KMS-11 (cell line): ENCODE measurements at regions not wholly inside any gene's neighbourhood (a gene's known extent, or its start where the extent isn't known, plus 50 kb on each side); places are given as distances from the start of the nearest gene placed in this dataset.
"Not testable (repeated sequence)": the region's sequence is repeated elsewhere in the genome, so short reads cannot be mapped to it uniquely, and the experiment has no call there.

Source experiments
- H2AFZ ChIP-seq: fragments of 200-600 bp; sonication (generic); 2 replicates; pipeline ENCODE4 v1.6.1; 2016; ENCODE audit warnings: antibody characterized with exemption, mixed run types, low read depth
- H3K27ac ChIP-seq: fragments of 200-600 bp; sonication (generic); 2 replicates; pipeline ENCODE4 v1.6.1; 2016; ENCODE audit warnings: mild to moderate bottlenecking, mixed run types
- H3K27me3 ChIP-seq: fragments of 200-600 bp; sonication (generic); 2 replicates; pipeline ENCODE4 v1.6.1; 2017; ENCODE audit warnings: mild to moderate bottlenecking, low read depth, mixed run types, moderate library complexity; ENCODE audit not compliant: insufficient read depth
- H3K36me3 ChIP-seq: fragments of 200-600 bp; sonication (generic); 2 replicates; pipeline ENCODE4 v1.6.1; 2017; ENCODE audit warnings: mild to moderate bottlenecking, mixed run types; ENCODE audit not compliant: insufficient read depth
- H3K4me1 ChIP-seq: fragments of 200-600 bp; sonication (generic); 2 replicates; pipeline ENCODE4 v1.6.1; 2016; ENCODE audit warnings: mild to moderate bottlenecking, low read depth, mixed run types; ENCODE audit not compliant: poor library complexity, severe bottlenecking
- H3K4me2 ChIP-seq: fragments of 200-600 bp; sonication (generic); 2 replicates; pipeline ENCODE4 v1.7.0; 2016; ENCODE audit warnings: mild to moderate bottlenecking, mixed run types
- H3K4me3 ChIP-seq: fragments of 200-600 bp; sonication (generic); IDR thresholded peaks from 2 replicates; pipeline ENCODE4 v1.6.1; 2017; ENCODE audit warnings: low read depth, low read length, mixed read lengths; ENCODE audit not compliant: insufficient read depth
- H3K79me2 ChIP-seq: fragments of 200-600 bp; sonication (generic); 2 replicates; pipeline ENCODE4 v1.6.1; 2016; ENCODE audit warnings: low read depth, mixed run types; ENCODE audit not compliant: insufficient read depth
- H3K9ac ChIP-seq: fragments of 200-600 bp; sonication (generic); 2 replicates; pipeline ENCODE4 v1.6.1; 2016; ENCODE audit warnings: mild to moderate bottlenecking, mixed run types
- H4K20me1 ChIP-seq: fragments of 200-600 bp; sonication (generic); 2 replicates; pipeline ENCODE4 v1.6.1; 2016; ENCODE audit warnings: mild to moderate bottlenecking, mixed run types; ENCODE audit not compliant: insufficient read depth
- CTCF ChIP-seq: fragments of 200-600 bp; sonication (generic); conservative IDR thresholded peaks from 2 replicates; pipeline ENCODE4 v1.6.1; 2017; ENCODE audit warnings: low read depth, mild to moderate bottlenecking, antibody characterized with exemption, low read length, moderate library complexity, mixed read lengths

- H3K79me2 ChIP-seq: no peaks in the 10 kb centered on the region
- H3K4me3 ChIP-seq: no peak overlapping the region
- H2AFZ ChIP-seq: no peak overlapping the region
- H3K27me3 ChIP-seq: peaks cover 30% of the 10 kb centered on the region; the same call in 1 of the 2 replicates
- no peak overlapping the region for H3K4me2 ChIP-seq
- no peak overlapping the region for H3K27ac ChIP-seq
- H3K36me3 ChIP-seq: no peaks in the 10 kb centered on the region
- no peak overlapping the region for H3K9ac ChIP-seq
- no peak for TF ChIP-seq CTCF
- H4K20me1 ChIP-seq: no peaks in the 10 kb centered on the region
- no peaks in the 10 kb centered on the region for H3K4me1 ChIP-seq
These were observed 204.7 kb upstream of the SULF2 start for GRCh38 chr20:47989957-47990356.

- no peak overlapping the region for H3K27ac ChIP-seq
- no peaks in the 10 kb centered on the region for H3K4me1 ChIP-seq
- H3K27me3 ChIP-seq: peaks cover 39% of the 10 kb centered on the region; the same call in 1 of the 2 replicates
- no peaks in the 10 kb centered on the region for H3K79me2 ChIP-seq
- H4K20me1 ChIP-seq: no peaks in the 10 kb centered on the region
- no peaks in the 10 kb centered on the region for H3K36me3 ChIP-seq
- TF ChIP-seq CTCF: no peak
- H3K9ac ChIP-seq: no peak overlapping the region
- H2AFZ ChIP-seq: no peak overlapping the region
- H3K4me2 ChIP-seq: no peak overlapping the region
- H3K4me3 ChIP-seq: no peak overlapping the region
These were observed 203.4 kb upstream of the SULF2 start for GRCh38 chr20:47988676-47989075.

- Histone ChIP-seq H3K4me1 (no peaks in the 10 kb centered on the region), H3K4me2 (no peak overlapping the region), H3K4me3 (no peak overlapping the region), H3K9ac (no peak overlapping the region), H3K27me3 (peaks cover 44% of the 10 kb centered on the region; the same call in 1 of the 2 replicates), H2AFZ (no peak overlapping the region), H3K27ac (no peak overlapping the region), H3K36me3 (no peaks in the 10 kb centered on the region), H4K20me1 (no peaks in the 10 kb centered on the region), H3K79me2 (no peaks in the 10 kb centered on the region)
- TF ChIP-seq CTCF: no peak
These were observed 200.0 kb upstream of the SULF2 start for GRCh38 chr20:47985092-47985850.

- H2AFZ ChIP-seq: no peak overlapping the region
- no peak overlapping the region for H3K9ac ChIP-seq
- H3K27me3 ChIP-seq: peaks cover 47% of the 10 kb centered on the region; the same call in 1 of the 2 replicates
- H3K4me2 ChIP-seq: no peak overlapping the region
- no peaks in the 10 kb centered on the region for H3K36me3 ChIP-seq
- H3K4me1 ChIP-seq: no peaks in the 10 kb centered on the region
- H4K20me1 ChIP-seq: no peaks in the 10 kb centered on the region
- no peak overlapping the region for H3K27ac ChIP-seq
- TF ChIP-seq CTCF: no peak
- no peaks in the 10 kb centered on the region for H3K79me2 ChIP-seq
- H3K4me3 ChIP-seq: no peak overlapping the region
These were observed 199.2 kb upstream of the SULF2 start for GRCh38 chr20:47984437-47984836.

GRCh38 chr20:47983642-47984041 lies 198.4 kb upstream of the SULF2 start:
- H3K4me1 ChIP-seq, H3K79me2 ChIP-seq, H4K20me1 ChIP-seq, H2AFZ ChIP-seq, H3K4me3 ChIP-seq, H3K36me3 ChIP-seq, H3K4me2 ChIP-seq, H3K9ac ChIP-seq, H3K27ac ChIP-seq: not testable (repeated sequence)
- H3K27me3 ChIP-seq: peaks cover 50% of the 10 kb centered on the region
